ENCODE measurements at regions not wholly inside any gene's neighbourhood (a gene's known extent, or its start where the extent isn't known, plus 50 kb on each side); places are given as distances from the start of the nearest gene placed in this dataset.

DNA sequence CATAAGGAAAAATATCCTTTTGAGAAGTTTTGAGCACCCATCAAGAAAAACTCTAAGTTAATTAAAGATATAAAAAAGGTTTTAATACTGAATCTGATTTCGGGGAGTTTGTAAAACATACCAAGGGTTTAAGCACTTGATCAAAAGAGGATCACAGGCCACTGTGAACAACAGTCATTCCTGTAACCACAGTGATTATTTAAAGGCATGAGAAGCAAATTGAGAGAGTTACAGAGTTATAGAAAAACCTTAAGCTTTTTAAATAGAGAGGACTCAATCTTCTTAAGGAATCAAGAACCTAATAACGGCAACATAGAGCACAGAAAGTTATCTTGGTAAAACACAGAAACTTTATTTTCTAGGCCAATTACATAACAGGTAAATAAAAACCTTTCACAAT lies 831.6 kb downstream of the C6orf118 start:
- H3F3A ChIP-seq (ENCODE audit: insufficient read depth) = no peaks in the 10 kb centered on the region
- H3K9me2 ChIP-seq (replicated peaks; ENCODE audit: insufficient read depth, low read length) = no peaks in the 10 kb centered on the region
- H3K4me2 ChIP-seq (ENCODE audit: low read depth, low read length, poor library complexity, severe bottlenecking) = no peak overlapping the region
- H3K9ac ChIP-seq (ENCODE audit: low read length) = no peak overlapping the region
- H3K27ac ChIP-seq (ENCODE audit: low read depth, low read length) = no peak overlapping the region
- no peaks in the 10 kb centered on the region for H3K36me3 ChIP-seq (ENCODE audit: low read length)
- no peak overlapping the region for H2AFZ ChIP-seq (ENCODE audit: low read depth, low read length, severe bottlenecking)
- no peaks in the 10 kb centered on the region for H3K9me3 ChIP-seq (ENCODE audit: insufficient read depth, low read length)
- no peaks in the 10 kb centered on the region for H4K20me1 ChIP-seq (ENCODE audit: low read depth, low read length)
- H3K27me3 ChIP-seq (ENCODE audit: low read length) = no peaks in the 10 kb centered on the region
- no peak for TF ChIP-seq EZH2phosphoT487 (conservative IDR thresholded peaks at IDR 0.05; ENCODE audit: low read length)
- TF ChIP-seq, protein P1, sequence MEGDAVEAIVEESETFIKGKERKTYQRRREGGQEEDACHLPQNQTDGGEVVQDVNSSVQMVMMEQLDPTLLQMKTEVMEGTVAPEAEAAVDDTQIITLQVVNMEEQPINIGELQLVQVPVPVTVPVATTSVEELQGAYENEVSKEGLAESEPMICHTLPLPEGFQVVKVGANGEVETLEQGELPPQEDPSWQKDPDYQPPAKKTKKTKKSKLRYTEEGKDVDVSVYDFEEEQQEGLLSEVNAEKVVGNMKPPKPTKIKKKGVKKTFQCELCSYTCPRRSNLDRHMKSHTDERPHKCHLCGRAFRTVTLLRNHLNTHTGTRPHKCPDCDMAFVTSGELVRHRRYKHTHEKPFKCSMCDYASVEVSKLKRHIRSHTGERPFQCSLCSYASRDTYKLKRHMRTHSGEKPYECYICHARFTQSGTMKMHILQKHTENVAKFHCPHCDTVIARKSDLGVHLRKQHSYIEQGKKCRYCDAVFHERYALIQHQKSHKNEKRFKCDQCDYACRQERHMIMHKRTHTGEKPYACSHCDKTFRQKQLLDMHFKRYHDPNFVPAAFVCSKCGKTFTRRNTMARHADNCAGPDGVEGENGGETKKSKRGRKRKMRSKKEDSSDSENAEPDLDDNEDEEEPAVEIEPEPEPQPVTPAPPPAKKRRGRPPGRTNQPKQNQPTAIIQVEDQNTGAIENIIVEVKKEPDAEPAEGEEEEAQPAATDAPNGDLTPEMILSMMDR (IDR thresholded peaks at IDR 0.05; ENCODE audit: insufficient read depth, low read length, poor library complexity, severe bottlenecking) = no peak
- no peaks in the 10 kb centered on the region for H3K79me2 ChIP-seq (ENCODE audit: insufficient read depth, low read length)
- no peak overlapping the region for H3K4me3 ChIP-seq (ENCODE audit: insufficient read depth, low read length, poor library complexity, severe bottlenecking)

DNA sequence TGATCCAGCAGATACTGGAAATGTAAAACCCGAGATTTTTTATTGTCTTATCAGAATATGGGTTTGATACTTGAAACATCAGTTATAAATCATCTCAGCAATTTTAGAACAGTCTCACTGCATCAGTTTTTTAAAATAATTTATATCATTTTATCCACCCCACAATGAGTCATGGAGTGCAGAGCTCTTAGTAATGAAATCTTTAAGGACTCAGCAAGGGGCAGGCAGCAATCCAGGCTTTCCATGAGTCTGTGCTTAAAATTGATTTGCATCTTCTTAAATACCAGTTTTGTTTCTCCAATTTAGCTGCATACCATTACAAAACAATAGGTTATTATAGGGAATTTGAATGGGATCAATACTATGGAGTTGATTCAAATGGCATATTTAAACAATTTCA lies 832.3 kb downstream of the C6orf118 start:
- H2AFZ ChIP-seq (ENCODE audit: low read depth, low read length, severe bottlenecking) = no peak overlapping the region
- no peaks in the 10 kb centered on the region for H3K79me2 ChIP-seq (ENCODE audit: insufficient read depth, low read length)
- no peaks in the 10 kb centered on the region for H3K36me3 ChIP-seq (ENCODE audit: low read length)
- no peaks in the 10 kb centered on the region for H3F3A ChIP-seq (ENCODE audit: insufficient read depth)
- no peak overlapping the region for H3K27ac ChIP-seq (ENCODE audit: low read depth, low read length)
- no peaks in the 10 kb centered on the region for H3K9me3 ChIP-seq (ENCODE audit: insufficient read depth, low read length)
- no peaks in the 10 kb centered on the region for H4K20me1 ChIP-seq (ENCODE audit: low read depth, low read length)
- no peak overlapping the region for H3K4me2 ChIP-seq (ENCODE audit: low read depth, low read length, poor library complexity, severe bottlenecking)
- H3K9me2 ChIP-seq (replicated peaks; ENCODE audit: insufficient read depth, low read length) = no peaks in the 10 kb centered on the region
- H3K4me3 ChIP-seq (ENCODE audit: insufficient read depth, low read length, poor library complexity, severe bottlenecking) = no peak overlapping the region
- H3K9ac ChIP-seq (ENCODE audit: low read length) = no peak overlapping the region
- no peak for TF ChIP-seq EZH2phosphoT487 (conservative IDR thresholded peaks at IDR 0.05; ENCODE audit: low read length)
- TF ChIP-seq, protein P1 (IDR thresholded peaks at IDR 0.05; ENCODE audit: insufficient read depth, low read length, poor library complexity, severe bottlenecking) = no peak
- no peaks in the 10 kb centered on the region for H3K27me3 ChIP-seq (ENCODE audit: low read length)

DNA sequence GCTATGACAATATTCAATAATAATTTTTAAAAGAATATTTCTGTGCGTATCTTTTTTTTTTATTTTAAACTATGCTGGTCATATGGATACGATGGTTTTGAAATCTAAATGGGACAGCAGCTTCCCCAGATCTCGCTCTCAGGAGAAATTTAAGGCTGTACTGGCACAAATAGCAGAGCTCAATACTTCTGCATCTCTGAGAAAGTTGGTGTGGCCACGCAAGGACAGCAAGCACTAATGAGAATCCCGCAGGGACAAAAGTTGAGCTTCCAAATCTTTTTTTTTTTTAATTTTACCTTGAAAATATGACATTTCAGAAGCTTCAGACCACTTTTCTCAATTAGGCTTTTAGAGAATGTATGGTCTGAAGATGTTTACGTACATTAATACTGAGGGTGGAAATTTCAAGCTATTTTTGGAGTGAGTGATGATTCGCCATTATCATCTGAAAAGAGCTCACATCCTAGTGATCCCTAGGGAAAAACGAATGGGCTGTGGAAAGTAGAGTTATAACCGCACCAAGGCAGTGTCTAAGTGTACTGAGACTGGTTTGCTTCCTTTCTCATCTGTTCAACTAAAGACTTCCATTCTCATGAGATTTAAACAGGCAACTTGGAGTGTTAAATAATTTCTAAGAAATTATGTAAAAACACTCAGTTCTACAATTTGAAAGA lies 840.0 kb downstream of the C6orf118 start:
- Histone ChIP-seq H3K79me2 (ENCODE audit: insufficient read depth, low read length) (no peaks in the 10 kb centered on the region), H3K4me2 (ENCODE audit: low read depth, low read length, poor library complexity, severe bottlenecking) (no peak overlapping the region), H3K4me3 (ENCODE audit: insufficient read depth, low read length, poor library complexity, severe bottlenecking) (no peak overlapping the region), H3K9ac (ENCODE audit: low read length) (no peak overlapping the region), H3F3A (ENCODE audit: insufficient read depth) (no peaks in the 10 kb centered on the region), H3K36me3 (ENCODE audit: low read length) (no peaks in the 10 kb centered on the region), H3K9me3 (ENCODE audit: insufficient read depth, low read length) (no peaks in the 10 kb centered on the region), H3K9me2 (replicated peaks; ENCODE audit: insufficient read depth, low read length) (no peaks in the 10 kb centered on the region), H4K20me1 (ENCODE audit: low read depth, low read length) (no peaks in the 10 kb centered on the region), H3K27me3 (ENCODE audit: low read length) (no peaks in the 10 kb centered on the region), H3K27ac (ENCODE audit: low read depth, low read length) (no peak overlapping the region), H2AFZ (ENCODE audit: low read depth, low read length, severe bottlenecking) (no peak overlapping the region)
- TF ChIP-seq, protein P1 (IDR thresholded peaks at IDR 0.05; ENCODE audit: insufficient read depth, low read length, poor library complexity, severe bottlenecking) = no peak
- TF ChIP-seq EZH2phosphoT487 (conservative IDR thresholded peaks at IDR 0.05; ENCODE audit: low read length) = no peak
